Effector memory CD4-positive, alpha-beta T cell (primary cell): ENCODE measurements at regions not wholly inside any gene's neighbourhood (a gene's known extent, or its start where the extent isn't known, plus 50 kb on each side); places are given as distances from the start of the nearest gene placed in this dataset.

ENCODE experiments used
- DNase-seq, 3 donors: peaks; one replicate each; pipeline ENCODE4 v3.0.0-alpha.2; 2020
- H3K27ac ChIP-seq: 2 replicates; pipeline ENCODE4 v1.7.0; 2013; ENCODE audit warnings: mild to moderate bottlenecking, low read length, moderate library complexity; ENCODE audit not compliant: insufficient read depth, poor library complexity, severe bottlenecking
- H3K27me3 ChIP-seq: replicated peaks from 2 replicates; pipeline ENCODE4 v1.7.0; 2013; ENCODE audit warnings: mild to moderate bottlenecking, low read length; ENCODE audit not compliant: insufficient read depth, control insufficient read depth, poor library complexity, severe bottlenecking
- H3K36me3 ChIP-seq: 2 replicates; pipeline ENCODE4 v1.7.0; 2013; ENCODE audit warnings: mild to moderate bottlenecking, low read length, moderate library complexity; ENCODE audit not compliant: control insufficient read depth, insufficient read depth
- H3K4me1 ChIP-seq: 2 replicates; pipeline ENCODE4 v1.7.0; 2013; ENCODE audit warnings: low read length, mild to moderate bottlenecking; ENCODE audit not compliant: control insufficient read depth, insufficient read depth, poor library complexity, severe bottlenecking
- H3K4me3 ChIP-seq: 2 replicates; pipeline ENCODE4 v1.7.0; 2013; ENCODE audit warnings: low read length, low read depth, mild to moderate bottlenecking; ENCODE audit not compliant: insufficient read depth, poor library complexity, severe bottlenecking
- H3K9me3 ChIP-seq: 2 replicates; pipeline ENCODE4 v1.7.0; 2013; ENCODE audit warnings: mild to moderate bottlenecking, low read length, moderate library complexity; ENCODE audit not compliant: control insufficient read depth

DNA sequence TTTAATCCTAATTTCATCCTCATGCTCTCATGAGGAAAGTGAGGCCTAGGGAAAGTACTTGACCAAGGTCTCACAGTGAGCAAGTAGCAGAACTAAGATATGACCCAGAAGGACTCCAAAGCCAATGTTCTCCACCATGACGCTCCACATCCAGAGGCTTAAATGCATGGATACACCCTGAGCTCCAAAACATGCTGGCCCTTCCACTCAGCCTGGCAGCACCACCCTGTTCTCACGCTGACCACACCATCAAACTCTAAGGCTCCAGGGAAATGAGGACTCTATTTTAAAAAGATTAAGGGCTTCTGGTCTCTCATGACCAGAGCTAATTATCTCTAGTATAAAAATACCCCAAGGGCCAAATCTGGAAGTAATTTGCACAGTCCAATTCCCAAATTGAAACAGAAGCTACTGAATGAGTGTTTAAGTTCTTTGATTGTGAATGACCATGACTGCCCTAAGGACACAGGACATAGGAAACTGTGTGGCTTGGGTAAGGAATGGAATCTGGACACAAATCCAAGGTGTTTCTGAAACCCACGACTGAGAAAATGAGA is 71.1 kb upstream of the ABLIM1 start:
- Histone ChIP-seq H3K36me3 (no peaks in the 10 kb centered on the region), H3K4me1 (no peaks in the 10 kb centered on the region), H3K27me3 (no peaks in the 10 kb centered on the region), H3K4me3 (no peak overlapping the region), H3K9me3 (no peaks in the 10 kb centered on the region), H3K27ac (no peak overlapping the region)
- DNase-seq: no peak

DNA sequence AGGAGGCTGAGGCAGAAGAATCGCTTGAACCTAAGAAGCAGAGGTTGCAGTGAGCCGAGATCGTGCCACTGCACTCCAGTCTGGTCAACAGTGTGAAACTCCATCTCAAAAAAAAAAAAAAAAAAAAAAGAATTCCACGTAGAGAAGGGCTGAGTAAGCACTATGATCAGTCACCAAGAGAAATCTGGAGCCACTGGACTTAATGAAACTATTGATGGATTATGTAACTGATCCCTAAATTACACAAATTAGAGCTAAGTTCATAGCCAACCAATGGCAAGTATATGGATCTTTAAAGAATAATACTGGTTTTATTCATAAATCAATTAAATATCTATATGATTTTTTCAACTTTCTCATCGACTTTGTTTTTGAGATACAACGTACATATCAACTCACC is 72.2 kb upstream of the ABLIM1 start:
- Histone ChIP-seq H3K36me3 (no peaks in the 10 kb centered on the region), H3K4me1 (no peaks in the 10 kb centered on the region), H3K4me3 (no peak overlapping the region), H3K27ac (no peak overlapping the region), H3K9me3 (no peaks in the 10 kb centered on the region), H3K27me3 (no peaks in the 10 kb centered on the region)
- DNase-seq: no peak

DNA sequence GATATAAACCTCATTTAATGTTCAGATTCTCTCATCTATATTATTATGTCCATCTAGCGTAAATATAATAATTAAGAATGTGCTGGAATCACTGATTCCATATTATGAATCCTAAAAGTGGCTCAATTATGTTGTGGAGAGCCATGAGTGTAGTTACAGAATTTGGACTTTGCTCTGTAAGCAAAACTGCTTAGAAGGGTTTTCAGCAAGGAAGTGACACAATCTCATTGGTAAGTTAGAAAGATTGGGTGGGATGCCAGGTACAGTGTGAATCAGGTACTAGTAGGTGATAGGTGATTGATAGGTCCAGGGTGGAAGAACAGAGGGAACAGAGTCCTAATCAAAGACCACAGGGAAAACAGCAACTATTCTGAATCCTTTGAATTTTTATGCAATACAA is 74.9 kb upstream of the ABLIM1 start:
- no peaks in the 10 kb centered on the region for H3K36me3 ChIP-seq
- no peak overlapping the region for H3K27ac ChIP-seq
- H3K9me3 ChIP-seq: no peaks in the 10 kb centered on the region
- no peak overlapping the region for H3K4me3 ChIP-seq
- H3K27me3 ChIP-seq: no peaks in the 10 kb centered on the region
- H3K4me1 ChIP-seq: no peaks in the 10 kb centered on the region
- DNase-seq: no peak

DNA sequence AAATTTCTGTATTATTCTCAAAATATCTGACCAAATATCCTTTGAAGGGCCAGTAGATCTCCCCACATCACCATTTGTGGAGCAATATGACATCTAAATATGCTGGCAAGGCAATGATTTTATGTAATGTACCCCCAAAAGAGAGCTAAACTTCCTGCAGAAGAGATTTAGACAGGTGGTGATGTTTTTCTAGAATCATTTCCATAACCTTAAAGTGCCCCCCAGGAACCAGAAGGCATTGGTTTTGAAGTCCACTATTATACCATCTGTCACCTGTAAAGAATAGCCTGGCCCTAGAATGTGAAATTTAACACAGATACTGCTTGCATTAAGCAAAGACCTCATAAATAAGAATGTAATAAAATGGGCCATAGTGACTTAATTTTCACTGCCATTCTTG is 77.9 kb upstream of the ABLIM1 start:
- Histone ChIP-seq H3K27me3 (no peaks in the 10 kb centered on the region), H3K9me3 (no peaks in the 10 kb centered on the region), H3K4me3 (no peak overlapping the region), H3K27ac (no peak overlapping the region), H3K36me3 (no peaks in the 10 kb centered on the region), H3K4me1 (no peaks in the 10 kb centered on the region)
- no peak for DNase-seq

DNA sequence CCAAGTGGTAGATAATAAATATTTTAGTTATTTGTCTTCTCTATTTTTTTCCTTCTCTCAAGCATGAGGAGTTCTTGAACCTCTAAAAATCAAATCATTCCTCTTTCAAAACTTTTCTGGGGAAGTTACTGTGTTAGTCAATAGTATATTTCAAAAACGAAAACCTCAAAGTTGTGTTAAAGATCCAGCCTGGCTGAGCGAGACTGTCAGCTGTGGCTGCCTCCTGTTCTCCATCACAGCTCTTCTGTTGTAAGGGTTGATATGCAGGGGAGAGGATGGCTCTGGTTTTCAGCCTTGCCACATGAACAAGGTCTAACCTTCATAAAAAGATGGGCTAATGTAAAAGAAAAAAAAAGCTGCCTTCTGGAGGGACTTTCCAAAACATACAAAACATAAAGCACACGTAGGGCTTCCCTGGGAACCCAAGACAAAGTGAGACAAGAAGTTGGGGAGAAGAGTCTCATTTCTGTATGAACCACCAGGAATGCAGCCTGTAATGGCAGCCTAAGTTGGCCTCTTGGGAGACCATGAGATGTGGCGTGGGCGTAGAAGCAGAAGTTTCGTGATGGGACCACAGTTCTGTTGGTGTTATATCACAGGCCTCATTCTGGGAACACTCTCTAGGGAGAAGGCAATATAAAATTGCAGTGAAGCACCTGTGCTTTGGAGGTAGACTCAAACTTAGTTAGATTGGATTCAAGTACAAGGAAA is 77.9 kb upstream of the FHIP2A start:
- Histone ChIP-seq H3K4me3 (no peak overlapping the region), H3K9me3 (no peaks in the 10 kb centered on the region), H3K27ac (no peak overlapping the region), H3K27me3 (no peaks in the 10 kb centered on the region), H3K4me1 (no peaks in the 10 kb centered on the region), H3K36me3 (no peaks in the 10 kb centered on the region)
- DNase-seq: no peak

DNA sequence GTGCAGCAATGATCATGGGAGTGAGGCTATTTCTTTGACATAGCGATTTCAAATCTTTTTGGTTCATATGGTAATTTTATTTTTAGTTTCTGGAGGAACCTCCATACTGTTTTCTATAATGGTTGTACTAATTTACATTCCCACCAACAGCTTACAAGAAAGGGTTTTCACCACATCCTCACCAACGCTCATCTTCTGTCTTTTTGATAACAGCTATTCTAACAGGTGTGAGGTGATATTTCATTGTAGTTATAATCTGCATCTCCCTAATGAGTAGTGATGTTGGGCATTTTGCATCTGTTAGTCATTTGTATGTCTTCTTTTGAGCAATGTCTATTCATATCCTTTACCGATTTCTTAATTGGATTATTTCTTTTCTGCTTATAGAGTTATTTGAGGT is 75.0 kb upstream of the FHIP2A start:
- Histone ChIP-seq H3K27ac (no peak overlapping the region), H3K27me3 (no peaks in the 10 kb centered on the region), H3K9me3 (no peaks in the 10 kb centered on the region), H3K36me3 (no peaks in the 10 kb centered on the region), H3K4me1 (no peaks in the 10 kb centered on the region), H3K4me3 (no peak overlapping the region)
- DNase-seq: no peak

DNA sequence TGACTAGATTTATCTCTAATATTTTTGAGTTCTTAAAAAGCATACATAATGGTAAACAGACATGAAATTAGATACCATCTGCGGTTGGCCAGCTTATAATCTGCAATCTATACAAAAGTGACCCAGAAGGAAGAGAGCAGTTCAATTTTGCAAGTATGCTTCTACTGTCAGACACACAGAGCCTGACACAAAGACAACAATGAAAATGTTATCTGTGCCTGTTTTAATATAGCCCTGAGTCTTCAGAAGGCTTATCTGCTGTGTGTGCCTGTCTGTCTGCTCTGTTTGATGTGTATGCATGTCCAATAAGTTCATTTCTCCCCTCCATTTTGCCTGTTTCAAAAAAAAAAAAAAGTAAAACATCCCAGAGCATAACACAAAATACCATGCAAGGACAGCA is 73.3 kb upstream of the FHIP2A start:
- Histone ChIP-seq H3K9me3 (no peaks in the 10 kb centered on the region), H3K27ac (no peak overlapping the region), H3K36me3 (no peaks in the 10 kb centered on the region), H3K4me1 (no peaks in the 10 kb centered on the region), H3K27me3 (no peaks in the 10 kb centered on the region), H3K4me3 (no peak overlapping the region)
- DNase-seq: no peak

DNA sequence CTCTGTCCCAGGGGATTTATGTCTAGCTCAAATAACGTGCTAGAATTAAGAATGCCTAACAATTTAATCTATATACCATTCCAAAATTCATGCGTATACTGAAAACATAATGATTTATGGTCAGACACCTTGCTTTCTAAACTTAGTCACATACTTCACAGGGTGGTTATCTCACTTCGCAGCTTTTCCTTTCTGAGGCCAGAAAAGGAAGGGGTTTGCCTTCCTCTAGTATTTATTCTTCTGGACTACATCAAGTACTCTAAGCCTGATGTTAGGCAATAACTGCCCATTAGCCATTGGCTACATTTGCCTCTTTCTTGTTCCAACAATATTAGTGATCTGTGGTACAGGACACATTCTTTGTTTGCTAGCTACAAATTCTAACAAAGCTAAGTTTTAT is 72.6 kb upstream of the FHIP2A start:
- no peaks in the 10 kb centered on the region for H3K4me1 ChIP-seq
- H3K4me3 ChIP-seq: no peak overlapping the region
- no peak overlapping the region for H3K27ac ChIP-seq
- no peak for DNase-seq
- no peaks in the 10 kb centered on the region for H3K27me3 ChIP-seq
- H3K36me3 ChIP-seq: no peaks in the 10 kb centered on the region
- no peaks in the 10 kb centered on the region for H3K9me3 ChIP-seq

DNA sequence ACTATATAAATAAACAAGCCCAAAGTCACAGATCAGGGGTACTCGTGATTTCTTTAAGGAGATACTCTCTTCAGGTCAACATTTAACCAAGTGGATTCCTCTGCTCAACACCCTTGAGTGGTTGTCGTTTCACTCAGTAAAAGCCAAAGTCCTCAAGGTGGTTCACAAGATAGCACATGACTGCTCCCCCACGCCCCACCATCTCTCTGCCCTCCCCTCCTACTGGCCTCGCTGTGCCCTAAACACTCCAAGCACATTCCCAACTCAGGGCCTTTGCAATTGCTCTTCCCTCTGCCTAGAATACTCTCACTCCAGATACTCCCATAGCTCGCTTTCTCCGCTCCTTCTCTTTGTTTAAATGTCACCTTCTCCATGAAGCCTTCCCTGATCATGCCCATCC is 72.1 kb upstream of the FHIP2A start:
- DNase-seq: no peak
- Histone ChIP-seq H3K4me3 (no peak overlapping the region), H3K9me3 (no peaks in the 10 kb centered on the region), H3K27ac (no peak overlapping the region), H3K27me3 (no peaks in the 10 kb centered on the region), H3K36me3 (no peaks in the 10 kb centered on the region), H3K4me1 (no peaks in the 10 kb centered on the region)

DNA sequence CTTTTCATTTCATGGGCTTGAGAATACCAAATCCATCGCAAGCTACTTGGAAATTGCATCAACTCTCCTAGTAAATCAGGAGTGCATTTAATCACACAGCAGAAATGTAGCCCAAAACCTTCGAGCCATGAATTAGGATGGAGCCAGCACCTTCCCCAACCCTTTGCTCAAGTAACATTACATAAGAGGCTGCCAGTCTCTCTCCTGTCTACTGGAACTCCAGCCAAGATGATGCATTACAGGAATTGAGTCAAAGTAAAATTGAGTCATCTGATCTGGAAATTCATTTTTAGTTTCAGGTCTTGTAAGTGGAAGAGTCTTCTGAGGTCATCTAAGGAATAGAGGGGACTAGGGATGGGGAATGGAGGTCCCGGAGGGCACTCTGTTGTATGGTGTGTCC is 69.7 kb upstream of the FHIP2A start:
- H3K4me3 ChIP-seq: no peak overlapping the region
- DNase-seq: no peak
- H3K9me3 ChIP-seq: no peaks in the 10 kb centered on the region
- H3K36me3 ChIP-seq: no peaks in the 10 kb centered on the region
- no peaks in the 10 kb centered on the region for H3K4me1 ChIP-seq
- no peaks in the 10 kb centered on the region for H3K27me3 ChIP-seq
- H3K27ac ChIP-seq: no peak overlapping the region
